DND-41 (cell line): ENCODE measurements at regions not wholly inside any gene's neighbourhood (a gene's known extent, or its start where the extent isn't known, plus 50 kb on each side); places are given as distances from the start of the nearest gene placed in this dataset.

Experiments
- ATAC-seq: fragments of 200-7000 bp; cut with Tn5 transposase; 3 replicates; pipeline ENCODE4 v1.9.1; 2021; ENCODE audit warnings: low read depth; ENCODE audit not compliant: insufficient read depth
- DNase-seq: peaks from one replicate; pipeline ENCODE4 v3.0.0-alpha.2; 2020
- H2AFZ ChIP-seq: 2 replicates; pipeline ENCODE4 v1.6.0; 2012; ENCODE audit warnings: low read depth, low read length
- H3K27ac ChIP-seq: 2 replicates; pipeline ENCODE4 v1.5.1; 2012; ENCODE audit warnings: low read length, inconsistent platforms
- H3K27me3 ChIP-seq: fragments of 200-600 bp; sonication (generic); 2 replicates; pipeline ENCODE4 v1.6.0; 2012; ENCODE audit warnings: low read length, mild to moderate bottlenecking, inconsistent platforms; ENCODE audit not compliant: insufficient read depth, poor library complexity
- H3K36me3 ChIP-seq: 2 replicates; pipeline ENCODE4 v1.5.1; 2012; ENCODE audit warnings: low read length, inconsistent platforms; ENCODE audit not compliant: insufficient read depth
- H3K4me1 ChIP-seq: 2 replicates; pipeline ENCODE4 v1.5.1; 2012; ENCODE audit warnings: mild to moderate bottlenecking, low read length; ENCODE audit not compliant: insufficient read depth
- H3K4me2 ChIP-seq: 2 replicates; pipeline ENCODE4 v1.6.0; 2012; ENCODE audit warnings: mild to moderate bottlenecking, moderate library complexity, low read length, inconsistent platforms; ENCODE audit not compliant: insufficient read depth
- H3K4me3 ChIP-seq, 2 experiments: fragments of 200-600 bp in 1 of 2; shearing (Covaris generic) in 1 of 2; 2 replicates each; pipeline ENCODE4 v1.5.1; 2012 to 2016; ENCODE audit warnings: inconsistent platforms in 2 of 2, low read length in 2 of 2, mild to moderate bottlenecking in 2 of 2, low read depth in 1 of 2, moderate library complexity in 1 of 2
- H3K79me2 ChIP-seq: 2 replicates; pipeline ENCODE4 v1.6.0; 2012; ENCODE audit warnings: low read length, inconsistent platforms; ENCODE audit not compliant: insufficient read depth
- H3K9ac ChIP-seq: 2 replicates; pipeline ENCODE4 v1.6.0; 2012; ENCODE audit warnings: low read depth, mild to moderate bottlenecking, inconsistent platforms, low read length, moderate library complexity
- H3K9me3 ChIP-seq: 2 replicates; pipeline ENCODE4 v1.5.1; 2012; ENCODE audit warnings: low read length, moderate library complexity, mild to moderate bottlenecking, inconsistent platforms; ENCODE audit not compliant: insufficient read depth, severe bottlenecking
- H4K20me1 ChIP-seq: 2 replicates; pipeline ENCODE4 v1.6.0; 2012; ENCODE audit warnings: low read length; ENCODE audit not compliant: insufficient read depth
- CTCF ChIP-seq: IDR thresholded peaks from 2 replicates; pipeline ENCODE4 v1.5.1; 2012; ENCODE audit warnings: borderline replicate concordance, low read length, moderate library complexity, mild to moderate bottlenecking; ENCODE audit not compliant: poor library complexity, severe bottlenecking; ENCODE audit errors: extremely low read depth
- EZH2 ChIP-seq: IDR thresholded peaks from 3 replicates; pipeline ENCODE4 v1.6.1; 2012; ENCODE audit warnings: borderline replicate concordance, low read depth, mild to moderate bottlenecking, moderate library complexity, low read length, inconsistent platforms; ENCODE audit not compliant: severe bottlenecking

GRCh38 chr2:239657992-239658391 lies 257.2 kb upstream of the HDAC4 start:
- Histone ChIP-seq H3K4me3 (no peak overlapping the region), H4K20me1 (no peaks in the 10 kb centered on the region), H3K4me2 (no peak overlapping the region), H3K9me3 (no peaks in the 10 kb centered on the region), H3K27ac (no peak overlapping the region), H3K79me2 (no peaks in the 10 kb centered on the region), H3K36me3 (no peaks in the 10 kb centered on the region), H3K27me3 (no peaks in the 10 kb centered on the region), H2AFZ (no peak overlapping the region), H3K4me1 (peaks cover 18% of the 10 kb centered on the region), H3K9ac (no peak overlapping the region)
- DNase-seq (peak; percentile 4), ATAC-seq (no peak)
- no peak for TF ChIP-seq CTCF
- no peak for TF ChIP-seq EZH2

- Histone ChIP-seq H3K4me3 (no peak overlapping the region), H4K20me1 (no peaks in the 10 kb centered on the region), H3K79me2 (no peaks in the 10 kb centered on the region), H3K27ac (no peak overlapping the region), H3K36me3 (no peaks in the 10 kb centered on the region), H3K4me2 (no peak overlapping the region), H3K27me3 (no peaks in the 10 kb centered on the region), H3K9ac (no peak overlapping the region), H2AFZ (no peak overlapping the region), H3K9me3 (no peaks in the 10 kb centered on the region), H3K4me1 (peaks cover 12% of the 10 kb centered on the region; the same call in 1 of the 2 replicates)
- DNase-seq (no peak), ATAC-seq (no peak)
- TF ChIP-seq CTCF (no peak), EZH2 (no peak)
Observed at GRCh38 chr2:239657236-239657635, 256.4 kb upstream of the HDAC4 start.

GRCh38 chr2:239654266-239654665 lies 253.4 kb upstream of the HDAC4 start:
- Histone ChIP-seq H3K79me2 (no peaks in the 10 kb centered on the region), H2AFZ (no peak overlapping the region), H4K20me1 (no peaks in the 10 kb centered on the region), H3K36me3 (no peaks in the 10 kb centered on the region), H3K9me3 (peaks cover 3% of the 10 kb centered on the region), H3K4me1 (peaks cover 6% of the 10 kb centered on the region; the same call in 1 of the 2 replicates), H3K4me2 (no peak overlapping the region), H3K4me3 (no peak overlapping the region), H3K27me3 (no peaks in the 10 kb centered on the region), H3K27ac (no peak overlapping the region), H3K9ac (no peak overlapping the region)
- DNase-seq (no peak), ATAC-seq (no peak)
- TF ChIP-seq CTCF (no peak), EZH2 (no peak)

- H3K79me2 ChIP-seq = no peaks in the 10 kb centered on the region
- H3K27me3 ChIP-seq = no peaks in the 10 kb centered on the region
- no peak for TF ChIP-seq CTCF
- TF ChIP-seq EZH2 = no peak
- H3K27ac ChIP-seq = no peak overlapping the region
- H3K4me1 ChIP-seq = peaks cover 13% of the 10 kb centered on the region
- no peaks in the 10 kb centered on the region for H3K36me3 ChIP-seq
- H3K4me2 ChIP-seq = no peak overlapping the region
- H3K9me3 ChIP-seq = peaks cover 9% of the 10 kb centered on the region
- ATAC-seq (no peak), DNase-seq (no peak)
- no peak overlapping the region for H3K9ac ChIP-seq
- no peaks in the 10 kb centered on the region for H4K20me1 ChIP-seq
- H2AFZ ChIP-seq = no peak overlapping the region
- no peak overlapping the region for H3K4me3 ChIP-seq
Observed at GRCh38 chr2:239651859-239652258, 251.0 kb upstream of the HDAC4 start.
